Astrocyte of the cerebellum (primary cell): ENCODE measurements at regions not wholly inside any gene's neighbourhood (a gene's known extent, or its start where the extent isn't known, plus 50 kb on each side); places are given as distances from the start of the nearest gene placed in this dataset.

Experiments
- DNase-seq: peaks from one replicate; pipeline ENCODE4 v3.0.0-alpha.2; 2011; ENCODE audit warnings: low read depth
- H3K4me3 ChIP-seq: 2 replicates; pipeline ENCODE4 v1.5.1; 2011; ENCODE audit warnings: mild to moderate bottlenecking, low read depth, low read length, moderate library complexity
- in situ Hi-C: cut with HindIII; loops from 2 replicates; pipeline ENCODE4 v1.10.0; 2017; ENCODE audit warnings: low sequenced_read_pairs
- TF ChIP-seq, protein P1 (sequence below): IDR thresholded peaks from 2 replicates; pipeline ENCODE4 v1.5.1; 2012; ENCODE audit warnings: low read length, low read depth, moderate library complexity, mild to moderate bottlenecking; ENCODE audit errors: missing control alignments

DNA sequence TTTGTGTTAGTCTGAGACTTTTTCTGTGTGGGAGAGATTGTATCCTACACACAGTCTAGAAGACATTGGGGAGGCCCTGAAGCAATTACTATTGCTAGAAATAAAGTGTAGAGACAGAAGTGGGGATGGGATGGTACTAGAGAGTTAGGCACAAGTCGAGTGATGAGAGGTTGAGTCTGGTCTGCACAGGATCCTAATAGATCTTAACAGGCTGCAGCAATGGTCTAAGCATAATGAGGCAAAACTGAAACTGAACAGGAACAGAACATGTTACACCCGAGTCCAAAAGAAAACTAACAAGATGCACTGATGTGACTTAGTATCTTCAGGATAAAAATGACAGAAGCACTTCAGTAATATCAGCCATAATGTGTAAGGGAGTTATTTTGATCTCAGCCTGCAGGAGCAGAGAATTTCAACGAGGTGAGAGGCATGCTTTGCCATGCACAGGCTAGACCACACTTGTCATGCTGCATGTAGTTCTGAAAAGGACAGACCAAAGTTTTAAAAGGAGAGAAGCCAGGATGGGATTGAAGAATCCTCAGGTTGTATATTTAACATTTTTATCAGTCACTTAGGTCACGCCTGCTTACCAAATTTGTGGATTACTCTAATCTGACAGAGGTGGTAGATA, 205.8 kb upstream of the BOD1L1 start:
- no peak for DNase-seq
- H3K4me3 ChIP-seq: no peak overlapping the region
- TF ChIP-seq, protein P1, sequence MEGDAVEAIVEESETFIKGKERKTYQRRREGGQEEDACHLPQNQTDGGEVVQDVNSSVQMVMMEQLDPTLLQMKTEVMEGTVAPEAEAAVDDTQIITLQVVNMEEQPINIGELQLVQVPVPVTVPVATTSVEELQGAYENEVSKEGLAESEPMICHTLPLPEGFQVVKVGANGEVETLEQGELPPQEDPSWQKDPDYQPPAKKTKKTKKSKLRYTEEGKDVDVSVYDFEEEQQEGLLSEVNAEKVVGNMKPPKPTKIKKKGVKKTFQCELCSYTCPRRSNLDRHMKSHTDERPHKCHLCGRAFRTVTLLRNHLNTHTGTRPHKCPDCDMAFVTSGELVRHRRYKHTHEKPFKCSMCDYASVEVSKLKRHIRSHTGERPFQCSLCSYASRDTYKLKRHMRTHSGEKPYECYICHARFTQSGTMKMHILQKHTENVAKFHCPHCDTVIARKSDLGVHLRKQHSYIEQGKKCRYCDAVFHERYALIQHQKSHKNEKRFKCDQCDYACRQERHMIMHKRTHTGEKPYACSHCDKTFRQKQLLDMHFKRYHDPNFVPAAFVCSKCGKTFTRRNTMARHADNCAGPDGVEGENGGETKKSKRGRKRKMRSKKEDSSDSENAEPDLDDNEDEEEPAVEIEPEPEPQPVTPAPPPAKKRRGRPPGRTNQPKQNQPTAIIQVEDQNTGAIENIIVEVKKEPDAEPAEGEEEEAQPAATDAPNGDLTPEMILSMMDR: no peak
- in situ Hi-C loops: no loop called here

DNA sequence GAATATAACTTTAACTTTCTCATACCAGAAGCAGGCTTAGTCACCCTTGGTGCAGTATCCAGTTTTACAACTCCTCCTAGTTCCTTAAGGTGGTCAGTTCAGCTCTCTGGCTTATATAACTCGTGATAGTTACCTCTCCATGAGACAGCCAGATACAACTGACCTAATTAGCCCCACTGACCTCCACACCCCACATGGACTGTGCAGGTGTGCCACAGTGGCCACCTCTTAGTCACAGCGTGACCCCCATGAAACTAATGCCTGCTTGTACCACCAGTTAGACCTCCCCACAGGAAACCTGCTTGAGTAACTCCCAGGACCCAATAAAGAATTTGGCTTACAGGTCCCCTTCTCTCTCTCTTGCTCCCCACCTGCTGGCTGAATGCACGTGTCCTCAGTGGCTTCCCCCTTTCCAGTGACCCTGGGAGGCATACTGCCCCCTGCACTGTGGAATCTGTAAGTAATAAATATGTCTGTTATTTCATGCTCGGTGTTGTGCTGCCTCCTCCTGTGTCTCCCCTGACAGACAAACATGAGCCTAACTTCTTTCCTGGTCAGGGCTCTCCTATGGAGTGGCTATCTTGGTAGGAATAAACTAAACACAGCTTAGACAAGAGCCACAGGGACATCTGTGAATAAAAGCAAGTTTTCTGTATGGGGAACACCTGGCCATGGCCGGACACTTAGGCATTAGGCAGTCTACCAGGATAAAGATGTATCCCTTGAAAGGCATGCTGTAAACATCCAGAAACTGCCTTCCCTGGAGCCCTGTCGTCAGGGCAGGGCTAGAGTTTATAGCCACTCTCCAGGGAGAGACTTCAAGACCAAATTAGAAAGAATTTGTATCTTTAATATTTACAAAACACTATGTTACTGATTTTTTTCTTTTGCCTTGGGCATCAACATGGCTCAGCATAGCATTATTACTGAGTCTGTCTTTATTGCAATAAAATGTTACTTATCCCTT, 209.7 kb upstream of the BOD1L1 start:
- no peak for DNase-seq
- TF ChIP-seq, protein P1: no peak
- in situ Hi-C loops: no loop called here
- no peak overlapping the region for H3K4me3 ChIP-seq

DNA sequence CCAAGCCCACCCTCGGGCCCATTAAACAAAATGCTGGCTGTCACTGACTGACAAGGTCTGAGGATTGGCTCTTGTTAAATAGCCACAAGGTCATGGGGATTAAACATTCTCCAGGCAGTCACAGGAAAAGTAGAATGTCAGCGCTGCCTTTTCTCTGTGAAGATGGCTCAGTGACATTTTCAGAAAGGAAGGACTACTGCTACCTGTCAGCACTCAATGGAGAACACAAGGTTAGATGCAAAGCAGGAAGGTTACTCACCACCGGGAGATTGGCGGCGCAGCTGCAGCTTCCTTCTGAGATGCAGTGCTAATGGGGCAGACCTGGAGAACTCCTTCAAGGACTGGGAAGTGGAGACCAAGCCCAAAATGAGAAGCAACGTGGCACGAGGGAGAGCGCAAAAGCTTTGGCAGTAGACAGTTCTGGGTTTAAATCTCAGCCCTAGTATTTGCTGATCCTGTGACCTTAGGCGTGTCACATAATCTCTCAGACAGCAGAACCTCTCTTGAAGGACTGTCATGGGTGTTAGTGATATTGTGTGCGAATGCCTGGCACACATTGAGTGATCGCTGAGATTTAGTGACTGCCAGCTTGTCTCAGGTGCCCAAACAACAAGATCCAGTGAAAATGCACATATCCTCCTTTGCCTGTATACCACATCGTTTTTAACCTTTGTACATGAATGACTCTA, 213.1 kb upstream of the BOD1L1 start:
- no peak for DNase-seq
- TF ChIP-seq, protein P1: no peak

DNA sequence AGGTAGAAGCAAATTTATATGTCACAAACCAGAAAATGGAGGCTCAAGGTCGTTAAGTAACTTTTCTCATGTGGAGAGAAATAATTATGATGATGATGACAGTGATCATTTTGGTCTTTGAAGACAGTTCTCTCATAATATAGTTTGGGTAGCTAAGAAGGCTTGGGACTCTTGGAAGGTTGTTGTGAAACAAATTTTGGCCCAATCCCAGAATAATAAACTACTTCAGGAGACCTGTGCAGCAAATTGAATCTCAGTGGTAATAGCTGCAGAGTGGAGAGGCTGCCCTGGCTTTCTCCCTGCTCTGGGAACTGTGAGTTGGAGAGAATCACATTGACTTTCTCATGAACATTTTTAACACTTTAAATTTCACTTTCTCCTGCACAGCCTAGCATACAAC, 217.2 kb upstream of the BOD1L1 start:
- TF ChIP-seq, protein P1: no peak
- in situ Hi-C loops: no loop called here
- no peak for DNase-seq
- no peak overlapping the region for H3K4me3 ChIP-seq

More for the DNA sequence above, 213.1 kb upstream of the BOD1L1 start:
- in situ Hi-C loops: no loop called here
- H3K4me3 ChIP-seq: no peak overlapping the region

DNA sequence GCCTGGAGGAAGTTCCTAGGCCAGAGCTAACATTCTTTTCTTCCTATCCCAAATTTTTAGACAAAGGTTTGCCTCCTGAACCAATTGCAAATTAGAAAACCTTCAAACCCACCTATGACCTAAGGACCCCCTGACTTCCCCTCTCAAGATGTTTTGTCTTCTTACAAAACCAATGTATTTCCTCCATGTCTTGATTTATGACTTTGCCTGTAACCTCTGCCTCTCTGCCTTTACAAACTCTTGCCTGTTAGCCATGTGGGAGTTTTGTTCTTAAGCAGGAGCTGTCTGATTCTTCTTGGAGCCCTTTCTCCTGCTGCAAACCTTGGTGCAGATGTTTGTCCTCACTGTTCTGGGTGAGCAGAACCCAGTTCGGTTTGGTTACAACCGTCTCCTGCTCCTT, 222.3 kb upstream of the BOD1L1 start:
- TF ChIP-seq, protein P1: no peak
- in situ Hi-C loops: no loop called here
- DNase-seq: no peak
- no peak overlapping the region for H3K4me3 ChIP-seq
